ENCODE measurements at regions not wholly inside any gene's neighbourhood (a gene's known extent, or its start where the extent isn't known, plus 50 kb on each side); places are given as distances from the start of the nearest gene placed in this dataset.
A peak's percentile ranks its signal among the peaks of the same experiment; 100 is the strongest.

DNA sequence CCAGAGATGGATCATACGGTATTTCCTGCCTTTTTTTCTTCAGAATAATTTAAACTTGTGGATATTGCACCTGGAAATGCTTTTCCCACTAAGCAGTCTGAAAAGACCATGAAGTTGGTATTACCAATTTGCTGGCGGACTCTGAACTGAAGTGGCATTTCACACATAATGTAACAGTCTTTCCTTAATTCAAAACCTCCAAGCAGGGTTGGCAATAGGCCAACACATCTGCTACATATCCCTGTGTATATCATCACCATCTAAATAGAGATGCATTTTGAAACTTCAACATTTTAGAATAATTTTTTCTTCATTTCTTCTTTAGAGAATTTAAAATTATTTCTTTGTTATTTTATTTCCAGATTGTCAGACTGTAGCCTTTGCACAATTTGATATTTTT, 100.5 kb downstream of the TSPAN8 start:
- no peaks in the 10 kb centered on the region for H3K27me3 Mint-ChIP-seq (ENCODE audit: low read depth, unreplicated experiment)

GRCh38 chr12:71054551-71054950, 103.2 kb downstream of the TSPAN8 start:
- DNase-seq (ENCODE audit: low read depth): no peak
- H3K27ac ChIP-seq (ENCODE audit: low read depth, low read length): no peak overlapping the region
- no peaks in the 10 kb centered on the region for H3K36me3 ChIP-seq (ENCODE audit: insufficient read depth, low read length)
- H3K9ac ChIP-seq (ENCODE audit: low read length): no peak overlapping the region
- TF ChIP-seq EZH2 (IDR thresholded peaks at IDR 0.05; ENCODE audit: insufficient read depth, low read length): no peak
- TF ChIP-seq, protein P1, sequence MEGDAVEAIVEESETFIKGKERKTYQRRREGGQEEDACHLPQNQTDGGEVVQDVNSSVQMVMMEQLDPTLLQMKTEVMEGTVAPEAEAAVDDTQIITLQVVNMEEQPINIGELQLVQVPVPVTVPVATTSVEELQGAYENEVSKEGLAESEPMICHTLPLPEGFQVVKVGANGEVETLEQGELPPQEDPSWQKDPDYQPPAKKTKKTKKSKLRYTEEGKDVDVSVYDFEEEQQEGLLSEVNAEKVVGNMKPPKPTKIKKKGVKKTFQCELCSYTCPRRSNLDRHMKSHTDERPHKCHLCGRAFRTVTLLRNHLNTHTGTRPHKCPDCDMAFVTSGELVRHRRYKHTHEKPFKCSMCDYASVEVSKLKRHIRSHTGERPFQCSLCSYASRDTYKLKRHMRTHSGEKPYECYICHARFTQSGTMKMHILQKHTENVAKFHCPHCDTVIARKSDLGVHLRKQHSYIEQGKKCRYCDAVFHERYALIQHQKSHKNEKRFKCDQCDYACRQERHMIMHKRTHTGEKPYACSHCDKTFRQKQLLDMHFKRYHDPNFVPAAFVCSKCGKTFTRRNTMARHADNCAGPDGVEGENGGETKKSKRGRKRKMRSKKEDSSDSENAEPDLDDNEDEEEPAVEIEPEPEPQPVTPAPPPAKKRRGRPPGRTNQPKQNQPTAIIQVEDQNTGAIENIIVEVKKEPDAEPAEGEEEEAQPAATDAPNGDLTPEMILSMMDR (IDR thresholded peaks at IDR 0.05; ENCODE audit: insufficient read depth, low read depth, low read length): no peak
- no peaks in the 10 kb centered on the region for H3K36me3 Mint-ChIP-seq (ENCODE audit: low read depth, unreplicated experiment)
- H3K27ac Mint-ChIP-seq (ENCODE audit: unreplicated experiment): no peak overlapping the region
- no peak overlapping the region for H2AFZ ChIP-seq (ENCODE audit: low read depth, low read length)
- no peaks in the 10 kb centered on the region for H3K9me3 ChIP-seq (ENCODE audit: insufficient read depth, low read depth, low read length)
- no peaks in the 10 kb centered on the region for H3K79me2 ChIP-seq (ENCODE audit: insufficient read depth, low read length)
- no peak overlapping the region for H3K4me3 ChIP-seq (ENCODE audit: insufficient read depth, low read depth, low read length)
- FAIRE-seq: no peak
- H4K20me1 ChIP-seq (ENCODE audit: insufficient read depth, low read length): no peaks in the 10 kb centered on the region
- no peak overlapping the region for H3K4me2 ChIP-seq (ENCODE audit: low read length)
- no peaks in the 10 kb centered on the region for H3K27me3 Mint-ChIP-seq (ENCODE audit: low read depth, unreplicated experiment)
- H3K9me3 Mint-ChIP-seq (ENCODE audit: unreplicated experiment): no peaks in the 10 kb centered on the region
- H3K4me1 Mint-ChIP-seq (ENCODE audit: low read depth, unreplicated experiment): no peaks in the 10 kb centered on the region
- H3K27me3 ChIP-seq (ENCODE audit: insufficient read depth, low read length): no peaks in the 10 kb centered on the region
- H3K4me3 Mint-ChIP-seq (ENCODE audit: unreplicated experiment): no peak overlapping the region
- H3K4me1 ChIP-seq (ENCODE audit: insufficient read depth, low read length): no peaks in the 10 kb centered on the region

More for the DNA sequence above, 100.5 kb downstream of the TSPAN8 start:
- H3K4me2 ChIP-seq (ENCODE audit: low read length): no peak overlapping the region
- H2AFZ ChIP-seq (ENCODE audit: low read depth, low read length): no peak overlapping the region
- H3K9me3 ChIP-seq (ENCODE audit: insufficient read depth, low read depth, low read length): no peaks in the 10 kb centered on the region
- H3K4me1 ChIP-seq (ENCODE audit: insufficient read depth, low read length): no peaks in the 10 kb centered on the region
- Mint-ChIP-seq H3K4me1 (ENCODE audit: low read depth, unreplicated experiment) (no peaks in the 10 kb centered on the region), H3K27ac (ENCODE audit: unreplicated experiment) (no peak overlapping the region), H3K4me3 (ENCODE audit: unreplicated experiment) (no peak overlapping the region), H3K9me3 (ENCODE audit: unreplicated experiment) (no peaks in the 10 kb centered on the region), H3K36me3 (ENCODE audit: low read depth, unreplicated experiment) (no peaks in the 10 kb centered on the region)
- DNase-seq (ENCODE audit: low read depth) (no peak), FAIRE-seq (no peak)
- no peaks in the 10 kb centered on the region for H3K79me2 ChIP-seq (ENCODE audit: insufficient read depth, low read length)
- no peak overlapping the region for H3K4me3 ChIP-seq (ENCODE audit: insufficient read depth, low read depth, low read length)
- H3K36me3 ChIP-seq (ENCODE audit: insufficient read depth, low read length): no peaks in the 10 kb centered on the region
- H4K20me1 ChIP-seq (ENCODE audit: insufficient read depth, low read length): no peaks in the 10 kb centered on the region
- no peaks in the 10 kb centered on the region for H3K27me3 ChIP-seq (ENCODE audit: insufficient read depth, low read length)
- H3K27ac ChIP-seq (ENCODE audit: low read depth, low read length): no peak overlapping the region
- TF ChIP-seq, protein P1 (IDR thresholded peaks at IDR 0.05; ENCODE audit: insufficient read depth, low read depth, low read length): no peak
- TF ChIP-seq EZH2 (IDR thresholded peaks at IDR 0.05; ENCODE audit: insufficient read depth, low read length): no peak
- no peak overlapping the region for H3K9ac ChIP-seq (ENCODE audit: low read length)

DNA sequence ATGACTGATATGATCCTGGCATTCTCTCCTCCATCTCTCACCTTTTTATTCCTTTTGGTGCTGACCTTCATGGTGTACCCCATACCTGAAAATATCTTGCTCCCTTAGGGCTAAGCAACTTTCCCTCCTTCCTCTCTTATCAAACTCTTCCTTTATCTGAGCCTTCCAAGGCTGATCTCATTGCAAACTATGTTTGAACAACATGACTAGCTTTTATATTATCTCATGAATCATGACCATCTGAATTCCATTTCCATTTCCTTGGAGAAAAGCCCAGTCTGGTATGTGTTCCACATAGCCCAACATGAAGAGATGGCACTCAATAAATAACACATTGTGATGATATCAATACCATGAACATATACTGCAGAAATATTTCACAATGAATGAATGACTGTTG, 111.6 kb downstream of the TSPAN8 start:
- DNase-seq (ENCODE audit: low read depth): peak; percentile 46
- Histone ChIP-seq H3K4me2 (ENCODE audit: low read length) (peak overlapping the region; percentile 64), H3K9ac (ENCODE audit: low read length) (no peak overlapping the region), H3K27ac (ENCODE audit: low read depth, low read length) (peak overlapping the region; percentile 55), H3K4me1 (ENCODE audit: insufficient read depth, low read length) (peaks cover 8% of the 10 kb centered on the region), H3K4me3 (ENCODE audit: insufficient read depth, low read depth, low read length) (no peak overlapping the region), H2AFZ (ENCODE audit: low read depth, low read length) (no peak overlapping the region), H4K20me1 (ENCODE audit: insufficient read depth, low read length) (no peaks in the 10 kb centered on the region), H3K36me3 (ENCODE audit: insufficient read depth, low read length) (no peaks in the 10 kb centered on the region), H3K27me3 (ENCODE audit: insufficient read depth, low read length) (no peaks in the 10 kb centered on the region), H3K79me2 (ENCODE audit: insufficient read depth, low read length) (no peaks in the 10 kb centered on the region), H3K9me3 (ENCODE audit: insufficient read depth, low read depth, low read length) (no peaks in the 10 kb centered on the region)
- Mint-ChIP-seq H3K4me1 (ENCODE audit: low read depth, unreplicated experiment) (peaks cover 6% of the 10 kb centered on the region), H3K27ac (ENCODE audit: unreplicated experiment) (no peak overlapping the region), H3K36me3 (ENCODE audit: low read depth, unreplicated experiment) (no peaks in the 10 kb centered on the region), H3K4me3 (ENCODE audit: unreplicated experiment) (no peak overlapping the region), H3K27me3 (ENCODE audit: low read depth, unreplicated experiment) (no peaks in the 10 kb centered on the region), H3K9me3 (ENCODE audit: unreplicated experiment) (no peaks in the 10 kb centered on the region)
- no peak for FAIRE-seq
- TF ChIP-seq, protein P1 (IDR thresholded peaks at IDR 0.05; ENCODE audit: insufficient read depth, low read depth, low read length): no peak
- no peak for TF ChIP-seq EZH2 (IDR thresholded peaks at IDR 0.05; ENCODE audit: insufficient read depth, low read length)
